GM13977 (cell line): ENCODE measurements at regions not wholly inside any gene's neighbourhood (a gene's known extent, or its start where the extent isn't known, plus 50 kb on each side); places are given as distances from the start of the nearest gene placed in this dataset.
"Not testable (repeated sequence)": the region's sequence is repeated elsewhere in the genome, so short reads cannot be mapped to it uniquely, and the experiment has no call there.

Experiments
- DNase-seq: peaks from one replicate; pipeline ENCODE4 v3.0.0; 2012; ENCODE audit warnings: low spot score
- CTCF ChIP-seq: IDR thresholded peaks from 2 replicates; pipeline ENCODE4 v1.5.1; 2012; ENCODE audit warnings: mild to moderate bottlenecking, control low read depth; ENCODE audit not compliant: insufficient read depth; ENCODE audit errors: extremely low read depth, missing control alignments
- in situ Hi-C: fragments of 300-500 bp; cut with MboI; formaldehyde crosslinking; loops from one replicate; pipeline ENCODE4 v1.12.0; 2022; ENCODE audit warnings: low sequenced_read_pairs, low pct_unique_long_range_greater_than_20kb, mixed read lengths, inconsistent platforms; ENCODE audit not compliant: unreplicated experiment

- in situ Hi-C loops: no loop called here
- DNase-seq: no peak
- no peak for TF ChIP-seq CTCF
Observed at GRCh38 chr3:104190681-104191080, 1176.0 kb upstream of the ALCAM start.

DNA sequence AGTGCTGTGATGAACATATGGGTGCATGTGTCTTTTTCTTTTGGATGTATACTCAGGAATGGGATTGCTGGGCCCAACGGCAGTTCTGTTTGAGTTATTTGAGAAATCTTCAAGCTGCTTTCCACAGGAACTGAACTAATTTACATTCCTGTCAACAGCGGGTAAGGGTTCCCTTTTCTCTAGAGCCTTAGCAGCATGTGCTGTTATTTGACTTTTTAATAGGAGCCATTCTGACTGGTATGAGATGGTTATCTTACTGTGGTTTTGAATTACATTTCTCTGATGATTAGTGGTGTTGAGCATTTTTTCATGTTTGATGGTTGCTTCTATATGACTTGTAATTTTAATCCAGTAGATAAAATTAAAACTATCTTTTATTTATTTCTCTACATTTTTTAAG, 1168.6 kb upstream of the ALCAM start:
- no peak for TF ChIP-seq CTCF
- no peak for DNase-seq
- in situ Hi-C loops: no loop called here

GRCh38 chr3:104206925-104207324, 1159.8 kb upstream of the ALCAM start:
- no peak for TF ChIP-seq CTCF
- in situ Hi-C loops: no loop called here
- no peak for DNase-seq

DNA sequence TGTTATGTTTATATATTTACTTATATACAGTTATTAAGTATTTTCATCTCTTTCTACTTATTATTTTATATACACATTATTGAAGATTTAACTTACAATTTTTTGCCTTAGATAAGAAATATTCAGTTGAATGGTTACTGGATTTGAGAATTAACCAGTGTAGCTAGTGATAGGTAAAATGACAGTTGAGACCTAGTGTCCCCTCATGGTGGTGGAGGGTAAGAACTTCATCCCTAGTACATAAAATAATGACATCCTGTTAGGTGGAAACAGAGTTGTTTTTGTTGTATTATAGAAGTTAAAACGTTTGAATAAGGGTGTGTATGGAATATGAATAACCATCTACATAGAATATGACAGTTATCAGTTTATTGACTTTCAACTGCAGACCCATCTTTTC, 1152.4 kb upstream of the ALCAM start:
- in situ Hi-C loops: no loop called here
- no peak for DNase-seq
- TF ChIP-seq CTCF: no peak

GRCh38 chr3:104214937-104215336, 1151.8 kb upstream of the ALCAM start:
- TF ChIP-seq CTCF: no peak
- in situ Hi-C loops: no loop called here
- no peak for DNase-seq

GRCh38 chr3:104219046-104219445, 1147.7 kb upstream of the ALCAM start:
- in situ Hi-C loops, DNase-seq: not testable (repeated sequence)

- DNase-seq: no peak
- in situ Hi-C loops: no loop called here
- TF ChIP-seq CTCF: no peak
Observed at GRCh38 chr3:104234442-104235194, 1132.1 kb upstream of the ALCAM start.
